Mesenchymal stem cell (in vitro differentiated cells and primary cell): ENCODE measurements at regions not wholly inside any gene's neighbourhood (a gene's known extent, or its start where the extent isn't known, plus 50 kb on each side); places are given as distances from the start of the nearest gene placed in this dataset.
"Not testable (repeated sequence)": the region's sequence is repeated elsewhere in the genome, so short reads cannot be mapped to it uniquely, and the experiment has no call there.

Source experiments
- DNase-seq: peaks from one replicate; pipeline ENCODE4 v3.0.0-alpha.2; 2013
- H2AFZ ChIP-seq: one replicate; pipeline ENCODE4 v1.6.1; 2013; ENCODE audit warnings: low read depth, mild to moderate bottlenecking, control low read depth, inconsistent platforms, low read length, moderate library complexity
- H2AK5ac ChIP-seq: 2 replicates; pipeline ENCODE4 v1.6.1; 2013; ENCODE audit warnings: low read length, moderate library complexity, mild to moderate bottlenecking, inconsistent platforms; ENCODE audit not compliant: severe bottlenecking
- H2BK120ac ChIP-seq: one replicate; pipeline ENCODE4 v1.6.1; 2013; ENCODE audit warnings: low read depth, mild to moderate bottlenecking, inconsistent platforms, low read length, moderate library complexity
- H2BK12ac ChIP-seq, 2 experiments: one replicate each; pipeline ENCODE4 v1.6.1; 2013; ENCODE audit warnings: inconsistent platforms in 2 of 2, low read length in 2 of 2, mild to moderate bottlenecking in 2 of 2, moderate library complexity in 2 of 2, control low read depth in 1 of 2
- H2BK15ac ChIP-seq: one replicate; pipeline ENCODE4 v1.6.1; 2013; ENCODE audit warnings: mild to moderate bottlenecking, low read depth, inconsistent platforms; ENCODE audit not compliant: poor library complexity, severe bottlenecking
- H2BK5ac ChIP-seq: 2 replicates; pipeline ENCODE4 v1.6.1; 2013; ENCODE audit warnings: low read depth, mild to moderate bottlenecking, low read length, control low read depth, inconsistent platforms; ENCODE audit not compliant: poor library complexity, severe bottlenecking
- H3K14ac ChIP-seq, 2 experiments: one replicate each; pipeline ENCODE4 v1.6.1; 2013; ENCODE audit warnings: inconsistent platforms in 2 of 2, low read length in 2 of 2, control low read depth in 1 of 2, mild to moderate bottlenecking in 1 of 2, moderate library complexity in 1 of 2
- H3K18ac ChIP-seq, 2 experiments: one replicate each; pipeline ENCODE4 v1.6.1; 2013; ENCODE audit warnings: inconsistent platforms in 2 of 2, low read length in 2 of 2, control low read depth in 1 of 2, low read depth in 1 of 2, mild to moderate bottlenecking in 1 of 2
- H3K23ac ChIP-seq, 2 experiments: one replicate each; pipeline ENCODE4 v1.6.1; 2013; ENCODE audit warnings: inconsistent platforms in 2 of 2, low read length in 2 of 2, mild to moderate bottlenecking in 2 of 2, moderate library complexity in 2 of 2, control low read depth in 1 of 2
- H3K27ac ChIP-seq: 2 replicates; pipeline ENCODE4 v1.5.1; 2013; ENCODE audit warnings: mild to moderate bottlenecking, moderate library complexity, low read length, control low read depth, inconsistent platforms; ENCODE audit not compliant: poor library complexity, severe bottlenecking
- H3K27me3 ChIP-seq, 2 experiments: 2 replicates each; pipeline versions ENCODE4 v1.6.1 to v1.7.0; 2013; ENCODE audit warnings: low read length in 2 of 2, mild to moderate bottlenecking in 2 of 2, moderate library complexity in 2 of 2, control low read depth in 1 of 2, inconsistent platforms in 1 of 2; ENCODE audit not compliant: control insufficient read depth in 1 of 2, insufficient read depth in 1 of 2
- H3K36me3 ChIP-seq, 2 experiments: 2 replicates each; pipeline versions ENCODE4 v1.6.1 to v1.7.0; 2013; ENCODE audit warnings: low read length in 2 of 2, control low read depth in 1 of 2, inconsistent platforms in 1 of 2, low read depth in 1 of 2, mild to moderate bottlenecking in 1 of 2; ENCODE audit not compliant: insufficient read depth in 2 of 2, control insufficient read depth in 1 of 2
- H3K4ac ChIP-seq, 2 experiments: one replicate each; pipeline ENCODE4 v1.6.1; 2013; ENCODE audit warnings: inconsistent platforms in 2 of 2, low read length in 2 of 2, mild to moderate bottlenecking in 2 of 2, moderate library complexity in 2 of 2, control low read depth in 1 of 2, low read depth in 1 of 2
- H3K4me1 ChIP-seq: 2 replicates; pipeline ENCODE4 v1.6.1; 2013; ENCODE audit warnings: low read depth, low read length, control low read depth; ENCODE audit not compliant: control insufficient read depth, insufficient read depth
- H3K4me2 ChIP-seq: 2 replicates; pipeline ENCODE4 v1.6.1; 2013; ENCODE audit warnings: low read length, mild to moderate bottlenecking, inconsistent platforms; ENCODE audit not compliant: poor library complexity, severe bottlenecking
- H3K4me3 ChIP-seq, 2 experiments: 2 replicates each; pipeline versions ENCODE4 v1.5.1 to v1.7.0; 2013; ENCODE audit warnings: low read length in 2 of 2, mild to moderate bottlenecking in 2 of 2, control low read depth in 1 of 2, low read depth in 1 of 2; ENCODE audit not compliant: insufficient read depth in 1 of 2
- H3K79me1 ChIP-seq: replicated peaks from 2 replicates; pipeline ENCODE4 v1.6.1; 2013; ENCODE audit warnings: mild to moderate bottlenecking, control low read depth, low read length, inconsistent platforms; ENCODE audit not compliant: poor library complexity, severe bottlenecking
- H3K9ac ChIP-seq: 2 replicates; pipeline ENCODE4 v1.7.0; 2013; ENCODE audit warnings: mild to moderate bottlenecking, low read length, moderate library complexity
- H3K9me3 ChIP-seq: 2 replicates; pipeline ENCODE4 v1.7.0; 2013; ENCODE audit warnings: mild to moderate bottlenecking, low read length; ENCODE audit not compliant: control insufficient read depth
- H4K8ac ChIP-seq: one replicate; pipeline ENCODE4 v1.6.1; 2013; ENCODE audit warnings: inconsistent platforms, mild to moderate bottlenecking, low read length, moderate library complexity
- H4K91ac ChIP-seq: one replicate; pipeline ENCODE4 v1.6.1; 2013; ENCODE audit warnings: mild to moderate bottlenecking, low read length, inconsistent platforms
- WGBS: methylation state at CpG from one replicate; pipeline ENCODE4 v1.1.7; 2013; ENCODE audit warnings: mixed read lengths; 5-methylcytosine and 5-hydroxymethylcytosine counted together

DNA sequence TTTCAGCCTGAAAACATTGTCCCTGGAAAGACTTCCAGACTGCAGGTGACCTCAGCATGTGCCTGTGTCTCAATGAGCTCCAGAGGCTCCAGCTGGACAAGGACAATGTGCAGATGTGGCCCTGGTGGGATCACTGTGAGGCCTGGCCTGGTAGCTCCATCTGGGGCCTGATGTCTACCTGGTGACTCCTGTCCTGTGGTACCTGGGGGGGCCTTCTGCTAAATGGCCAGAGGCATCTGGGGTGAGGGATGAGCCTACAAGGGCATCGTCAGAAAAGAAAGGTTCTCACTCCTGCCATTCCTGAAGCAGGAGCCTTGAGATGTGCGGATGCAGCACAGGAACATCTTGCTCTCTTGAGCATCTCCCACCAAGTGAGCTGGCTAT is 1494.0 kb upstream of the TPTE start:
- H3K79me1 ChIP-seq, DNase-seq, H2BK15ac ChIP-seq, H3K36me3 ChIP-seq, H3K18ac ChIP-seq, H3K9me3 ChIP-seq, H3K4me2 ChIP-seq, H3K4ac ChIP-seq, H3K23ac ChIP-seq, H2BK120ac ChIP-seq, H2AK5ac ChIP-seq, H3K27ac ChIP-seq, H2BK5ac ChIP-seq, H2BK12ac ChIP-seq, H3K4me3 ChIP-seq, H4K8ac ChIP-seq, H2AFZ ChIP-seq, H3K14ac ChIP-seq, H3K4me1 ChIP-seq, H4K91ac ChIP-seq, H3K27me3 ChIP-seq, H3K9ac ChIP-seq: not testable (repeated sequence)
- 56% methylated on average over 2 of the region's 2 CpGs for WGBS

DNA sequence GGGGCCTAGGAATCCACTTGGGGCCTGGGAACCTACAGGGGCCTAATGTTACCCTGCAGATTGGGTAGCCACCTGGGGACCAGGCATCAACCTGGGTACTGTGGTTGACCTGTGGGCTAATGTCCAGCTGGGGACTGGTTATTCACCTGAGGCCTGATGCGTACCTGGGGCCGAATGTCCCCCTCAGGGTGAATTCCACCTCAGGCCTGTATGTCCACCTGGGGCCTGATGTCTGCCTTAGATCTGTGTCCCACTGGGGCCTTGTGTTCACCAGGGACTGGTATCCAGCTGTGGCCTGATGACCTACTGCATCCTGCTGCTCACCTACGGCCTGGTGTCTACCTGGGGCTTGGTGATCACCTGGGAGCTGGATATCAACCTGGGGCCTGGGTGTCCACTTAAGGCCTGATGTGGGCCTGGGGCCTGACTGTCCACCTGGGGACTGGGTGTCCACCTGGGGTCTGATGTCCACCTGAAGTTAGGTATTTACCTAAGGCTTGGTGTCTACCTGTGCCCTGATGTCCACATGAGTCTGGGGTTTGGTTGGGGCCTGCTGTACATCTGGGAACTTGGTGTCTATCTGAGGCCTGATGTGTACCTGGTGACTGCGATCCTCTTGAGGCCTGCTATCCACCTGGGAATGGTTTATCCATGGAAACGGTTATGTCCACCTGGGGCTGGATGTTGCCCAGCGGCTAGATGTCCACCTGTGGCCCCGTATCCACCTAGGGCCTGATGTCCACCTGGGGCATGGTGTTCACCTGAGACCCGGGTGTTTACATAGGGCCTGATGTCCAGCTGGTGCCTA is 1492.6 kb upstream of the TPTE start:
- H3K4me2 ChIP-seq, H3K27ac ChIP-seq, H3K27me3 ChIP-seq, H3K79me1 ChIP-seq, H3K4ac ChIP-seq, H2AFZ ChIP-seq, H3K4me1 ChIP-seq, H2AK5ac ChIP-seq, H3K4me3 ChIP-seq, H2BK15ac ChIP-seq, H3K14ac ChIP-seq, H3K9me3 ChIP-seq, H4K8ac ChIP-seq, H3K9ac ChIP-seq, DNase-seq, H2BK5ac ChIP-seq, H2BK120ac ChIP-seq, H2BK12ac ChIP-seq, H4K91ac ChIP-seq, H3K23ac ChIP-seq, H3K36me3 ChIP-seq, H3K18ac ChIP-seq: not testable (repeated sequence)
- WGBS = 78% methylated on average over 8 of the region's 8 CpGs

DNA sequence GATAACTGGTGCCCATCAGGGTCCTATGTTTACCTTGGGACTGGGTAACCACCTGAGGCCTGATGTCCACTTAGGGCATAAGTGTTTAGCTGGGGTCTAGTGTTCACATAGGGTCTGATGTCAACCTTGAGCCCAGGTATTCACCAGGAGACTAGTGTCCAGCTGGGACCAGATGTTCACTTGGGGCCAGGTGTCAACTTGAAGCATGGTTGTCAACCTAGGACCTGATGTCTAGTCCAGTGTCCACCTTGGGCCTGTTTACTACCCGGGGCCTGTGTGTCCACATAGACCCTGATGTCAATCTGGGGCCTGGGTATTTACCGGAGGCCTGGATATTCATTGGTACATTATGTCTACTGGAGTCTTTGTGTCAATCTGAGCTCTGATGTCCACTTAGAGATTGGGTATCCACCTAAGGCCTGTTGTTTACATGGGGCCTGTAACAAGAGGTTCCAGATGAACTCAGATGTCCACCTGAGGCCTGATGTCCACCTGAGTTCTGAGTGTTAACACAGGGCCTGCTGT is 1491.2 kb upstream of the TPTE start:
- H3K9me3 ChIP-seq, DNase-seq, H3K4ac ChIP-seq, H3K23ac ChIP-seq, H3K18ac ChIP-seq, H3K4me2 ChIP-seq, H3K27ac ChIP-seq, H3K9ac ChIP-seq, H2BK5ac ChIP-seq, H2BK12ac ChIP-seq, H4K91ac ChIP-seq, H4K8ac ChIP-seq, H2BK15ac ChIP-seq, H2AK5ac ChIP-seq, H3K79me1 ChIP-seq, H3K14ac ChIP-seq, H3K4me1 ChIP-seq, H2AFZ ChIP-seq, H3K4me3 ChIP-seq, H3K36me3 ChIP-seq, H2BK120ac ChIP-seq, H3K27me3 ChIP-seq: not testable (repeated sequence)
- WGBS = 50% methylated on average over 1 of the region's 2 CpGs

DNA sequence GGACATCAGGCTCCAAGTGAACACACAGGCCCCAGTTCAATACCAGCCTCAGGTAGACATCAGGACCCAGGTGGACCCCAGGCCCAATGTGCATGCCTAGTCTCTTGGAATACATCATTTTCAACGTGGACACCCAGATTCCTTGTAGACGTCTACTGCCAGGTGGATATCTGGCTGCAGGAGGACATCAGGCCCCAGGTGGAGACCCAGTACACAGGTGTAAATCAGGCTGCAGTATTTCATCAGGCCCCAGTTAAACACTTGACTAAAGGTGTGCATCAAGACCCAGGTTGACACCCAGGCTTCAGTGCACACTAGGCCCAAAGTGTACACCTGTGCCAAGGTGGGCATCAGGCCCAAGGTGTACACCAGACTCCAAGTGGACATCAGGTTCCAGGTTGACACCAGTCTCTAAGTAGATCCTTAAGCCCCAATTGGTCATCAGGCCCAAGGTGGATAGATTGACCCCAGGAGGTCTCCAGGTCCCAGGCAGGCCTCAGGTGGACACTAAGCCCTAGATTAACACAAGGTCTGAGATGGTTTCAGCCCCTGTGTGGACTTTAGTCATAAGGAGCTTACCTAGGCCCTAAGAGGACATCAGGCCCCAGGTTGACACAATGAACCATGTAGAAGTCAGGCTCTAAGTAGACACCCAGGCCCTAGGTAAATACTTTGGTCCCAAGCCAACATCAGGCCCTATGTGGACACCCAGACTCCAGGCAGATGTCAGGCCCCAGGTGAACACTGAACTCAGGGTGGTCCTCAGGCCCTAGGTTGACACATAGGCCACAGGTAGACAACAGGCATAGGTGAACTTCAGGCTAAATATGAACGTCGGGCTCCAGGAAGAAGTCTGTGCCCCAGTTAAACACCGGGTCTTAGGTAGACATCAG is 1489.7 kb upstream of the TPTE start:
- not testable (repeated sequence) for H4K8ac ChIP-seq, H2AK5ac ChIP-seq

More for the DNA sequence above, 1489.7 kb upstream of the TPTE start:
- H2BK5ac ChIP-seq, H2BK12ac ChIP-seq, H2BK120ac ChIP-seq, H3K9ac ChIP-seq, H3K4ac ChIP-seq, DNase-seq, H3K4me2 ChIP-seq, H3K18ac ChIP-seq, H3K9me3 ChIP-seq, H3K4me3 ChIP-seq, H3K79me1 ChIP-seq, H3K27ac ChIP-seq, H3K27me3 ChIP-seq, H2AFZ ChIP-seq, H3K23ac ChIP-seq, H4K91ac ChIP-seq, H3K4me1 ChIP-seq, H3K14ac ChIP-seq, H3K36me3 ChIP-seq, H2BK15ac ChIP-seq: not testable (repeated sequence)
- WGBS = 49% methylated on average over 3 of the region's 5 CpGs
